Activated CD4-positive, alpha-beta T cell treated with anti-CD3 and anti-CD28 coated beads for 4 hours (primary cell): ENCODE measurements at regions not wholly inside any gene's neighbourhood (a gene's known extent, or its start where the extent isn't known, plus 50 kb on each side); places are given as distances from the start of the nearest gene placed in this dataset.

Experiments used
- DNase-seq, 2 donors: peaks; one replicate each; pipeline ENCODE4 v3.0.0-alpha.2; 2020

DNA sequence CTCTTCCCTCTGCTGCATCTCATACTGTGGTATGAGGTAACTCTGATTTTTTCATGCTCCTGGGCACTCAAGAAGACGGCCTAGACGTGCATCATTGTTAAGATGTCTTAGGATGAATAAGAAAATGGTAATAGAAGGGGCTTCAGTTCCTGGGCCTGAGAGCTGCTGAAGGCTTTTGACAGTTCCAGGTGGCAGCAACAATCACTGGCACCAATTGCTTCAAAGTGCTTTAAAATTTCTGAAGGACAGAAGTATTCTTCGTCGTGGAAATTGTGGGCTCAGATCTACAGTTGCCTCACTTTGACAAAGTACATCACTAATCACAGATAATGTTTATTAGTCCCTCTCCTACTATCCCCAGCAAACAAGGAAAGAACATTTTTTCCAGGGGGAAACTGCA lies 536.6 kb upstream of the CAMK1G start:
- no peak for DNase-seq

DNA sequence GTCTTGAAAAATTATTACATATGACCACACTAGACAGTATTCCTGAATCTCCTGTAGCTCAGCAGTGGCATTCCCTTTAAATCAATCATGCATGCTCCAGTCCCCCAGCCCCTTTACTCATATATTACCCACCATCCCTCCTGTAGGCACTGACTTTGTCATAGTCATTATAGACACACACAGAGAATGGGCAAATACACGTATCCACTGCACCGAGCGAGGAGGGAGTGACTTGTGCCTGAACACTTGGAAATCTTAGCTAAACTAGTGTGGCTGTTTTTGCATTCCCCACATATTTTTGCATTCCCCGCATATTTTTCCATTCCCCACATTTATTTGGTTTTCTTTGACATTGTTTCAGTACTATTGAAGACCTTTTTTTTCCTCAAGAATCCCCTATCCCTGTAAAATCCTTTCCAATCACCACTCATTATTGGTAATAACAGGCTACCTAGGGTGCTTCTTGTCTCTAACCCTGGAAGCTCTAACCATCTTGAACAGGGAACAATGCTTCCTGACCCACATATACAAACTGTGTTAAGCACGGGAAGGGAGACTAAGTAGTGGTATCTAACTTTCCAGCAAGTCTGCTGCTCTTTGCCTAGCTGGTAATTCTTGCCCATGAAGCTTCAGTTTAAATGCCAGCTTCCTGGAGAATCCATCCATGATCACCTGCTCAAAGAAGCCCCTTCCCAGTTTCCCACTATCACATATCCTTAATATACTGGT lies 534.4 kb upstream of the CAMK1G start:
- no peak for DNase-seq

DNA sequence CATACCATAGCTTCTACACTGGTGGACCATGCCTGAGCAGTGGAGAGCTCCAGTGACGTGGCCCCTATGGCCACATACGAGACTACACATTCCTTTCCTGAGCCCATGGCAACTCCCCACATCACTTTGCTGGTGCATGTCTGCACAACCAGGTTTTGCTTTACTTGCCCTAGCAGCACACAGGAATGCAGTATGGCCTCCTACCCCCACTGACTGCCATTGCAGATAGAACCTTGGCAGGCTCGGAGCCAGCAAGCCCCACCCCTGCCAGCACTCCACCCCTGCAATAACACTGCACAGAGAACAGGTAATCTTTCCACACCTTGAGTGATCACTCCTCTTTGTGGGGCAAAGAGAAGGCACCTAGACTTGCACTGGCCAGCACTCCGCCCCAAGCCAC lies 531.9 kb upstream of the CAMK1G start:
- no peak for DNase-seq

DNA sequence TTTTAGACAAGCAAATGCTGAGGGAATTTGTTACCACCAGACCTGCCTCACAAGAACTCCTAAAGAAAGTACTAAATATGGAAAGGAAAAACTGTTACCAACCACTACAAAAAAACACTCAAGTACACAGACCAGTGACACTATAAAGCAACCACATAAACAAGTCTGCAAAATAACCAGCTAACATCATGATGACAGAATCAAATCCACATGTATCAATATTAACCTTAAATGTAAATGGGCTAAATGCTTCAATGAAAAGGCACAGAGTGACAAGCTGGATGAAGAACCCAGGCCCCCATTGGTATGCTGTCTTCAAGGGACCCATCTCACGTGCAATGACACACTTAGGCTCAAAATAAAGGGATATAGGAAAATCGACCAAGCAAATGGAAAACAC lies 529.9 kb upstream of the CAMK1G start:
- DNase-seq: no peak

DNA sequence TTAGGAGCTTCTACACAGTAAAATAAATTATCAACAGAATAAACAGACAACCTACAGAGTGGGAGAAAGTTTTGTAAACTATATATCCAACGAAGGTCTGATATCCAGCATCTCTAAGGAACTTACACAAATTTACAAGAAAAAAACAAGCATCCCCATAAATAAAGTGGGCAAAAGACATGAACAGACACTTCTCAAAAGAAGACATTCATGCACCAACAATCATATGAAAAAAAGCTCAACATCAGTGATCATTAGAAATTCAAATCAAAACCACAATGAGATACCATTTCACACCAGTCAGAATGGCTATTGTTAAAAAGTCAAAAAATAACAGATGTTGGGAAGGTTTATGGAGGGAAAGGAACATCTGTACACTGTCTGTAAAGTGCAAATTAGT lies 526.4 kb upstream of the CAMK1G start:
- no peak for DNase-seq

DNA sequence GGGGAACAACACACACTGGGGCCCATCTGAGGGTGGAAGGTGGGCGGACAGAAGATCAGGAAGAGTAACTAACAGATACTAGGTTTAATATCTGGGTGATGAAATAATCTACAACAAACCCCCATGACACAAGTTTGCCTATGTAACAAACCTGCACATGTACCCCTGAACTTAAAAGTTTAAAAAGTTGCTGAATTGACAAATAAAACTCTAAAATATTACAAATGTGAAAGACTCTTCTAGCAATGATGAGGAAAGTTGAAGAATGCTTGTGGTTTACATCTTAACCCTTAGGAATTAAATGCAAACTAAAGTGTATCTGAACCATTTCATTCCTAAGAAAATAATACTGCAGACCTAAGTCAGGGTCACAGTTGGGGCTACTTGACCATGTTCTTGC lies 525.6 kb upstream of the CAMK1G start:
- no peak for DNase-seq

DNA sequence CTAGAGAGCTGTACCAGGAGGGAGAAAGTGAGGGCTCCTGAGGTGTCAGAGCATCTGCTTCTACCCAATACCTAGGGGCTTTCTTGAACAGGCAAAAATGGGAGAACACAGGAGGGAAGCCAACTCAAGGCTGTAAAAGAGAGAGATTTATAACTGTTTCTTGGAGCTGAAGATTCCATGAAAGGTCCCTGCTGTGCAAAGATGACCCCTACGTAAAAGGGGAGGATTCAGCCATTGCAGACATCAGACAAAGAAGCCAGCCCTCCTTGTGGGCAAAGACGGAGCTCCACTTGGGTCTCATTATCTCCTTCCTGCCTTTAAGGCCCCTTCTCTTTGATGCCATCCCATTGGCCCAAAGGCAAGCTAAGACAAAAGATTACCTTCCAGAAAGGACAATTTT lies 524.1 kb upstream of the CAMK1G start:
- DNase-seq: no peak

DNA sequence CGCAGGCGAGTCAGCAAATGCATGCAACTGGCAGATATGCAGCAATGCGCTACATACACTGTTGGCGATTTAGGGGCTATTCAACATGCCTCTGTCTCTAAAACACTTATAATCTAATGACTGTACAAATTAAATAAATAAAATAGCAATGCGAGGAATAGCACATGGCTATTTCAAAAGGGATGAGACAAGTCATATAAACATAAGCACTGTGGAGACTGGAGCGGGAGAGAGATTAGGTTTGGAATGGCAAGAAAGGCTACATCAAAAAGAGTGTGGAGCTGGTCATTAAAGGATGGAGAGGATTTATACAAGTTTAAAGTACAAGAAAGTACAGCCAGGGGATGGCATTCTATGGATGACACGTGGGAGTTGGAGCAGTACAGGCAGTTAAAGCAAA lies 523.5 kb upstream of the CAMK1G start:
- no peak for DNase-seq

DNA sequence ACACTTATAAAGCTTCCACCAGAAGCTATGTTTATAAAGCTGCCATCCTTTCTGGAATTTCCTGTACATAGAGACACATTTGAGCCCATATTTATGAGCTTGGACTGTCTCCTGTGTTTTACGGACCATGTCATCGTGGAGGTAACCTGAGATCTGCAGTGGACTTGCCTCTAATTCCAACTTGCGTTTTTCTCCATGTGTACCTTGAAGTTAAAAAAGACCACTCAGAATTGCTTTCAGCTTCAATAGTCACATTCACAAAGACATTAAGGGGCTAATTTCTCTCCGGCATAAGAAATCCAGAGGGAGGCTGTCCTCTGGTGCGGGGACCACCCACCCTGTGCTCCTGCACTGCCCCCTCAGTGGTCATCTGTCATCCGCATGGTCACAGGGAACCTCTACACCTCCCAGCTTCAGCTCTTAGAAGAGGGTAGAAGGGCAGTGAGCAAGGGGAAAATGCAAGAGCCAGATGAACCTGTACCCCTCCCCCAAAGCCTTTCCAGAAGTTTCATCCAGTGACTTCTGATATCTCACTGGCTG lies 521.4 kb upstream of the CAMK1G start:
- DNase-seq: no peak

DNA sequence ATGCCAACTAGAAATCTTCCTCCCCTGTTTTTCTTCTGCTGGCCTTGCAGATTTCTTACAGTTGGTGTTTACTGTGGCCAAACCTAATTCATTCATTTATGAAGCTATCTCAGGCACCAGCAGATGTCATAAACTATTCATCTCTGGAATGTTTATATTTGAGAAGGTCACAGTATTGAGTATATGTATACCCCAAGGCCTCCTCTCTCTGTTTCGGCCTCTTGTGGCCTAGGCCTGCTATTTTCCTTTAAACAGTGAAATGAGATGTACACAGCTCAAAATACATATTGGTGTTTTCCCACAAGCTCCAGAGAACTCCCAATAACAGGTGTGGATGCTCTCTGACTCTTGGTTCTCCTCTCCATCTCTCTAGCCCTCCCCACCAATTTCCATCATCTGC lies 520.7 kb upstream of the CAMK1G start:
- DNase-seq: no peak

DNA sequence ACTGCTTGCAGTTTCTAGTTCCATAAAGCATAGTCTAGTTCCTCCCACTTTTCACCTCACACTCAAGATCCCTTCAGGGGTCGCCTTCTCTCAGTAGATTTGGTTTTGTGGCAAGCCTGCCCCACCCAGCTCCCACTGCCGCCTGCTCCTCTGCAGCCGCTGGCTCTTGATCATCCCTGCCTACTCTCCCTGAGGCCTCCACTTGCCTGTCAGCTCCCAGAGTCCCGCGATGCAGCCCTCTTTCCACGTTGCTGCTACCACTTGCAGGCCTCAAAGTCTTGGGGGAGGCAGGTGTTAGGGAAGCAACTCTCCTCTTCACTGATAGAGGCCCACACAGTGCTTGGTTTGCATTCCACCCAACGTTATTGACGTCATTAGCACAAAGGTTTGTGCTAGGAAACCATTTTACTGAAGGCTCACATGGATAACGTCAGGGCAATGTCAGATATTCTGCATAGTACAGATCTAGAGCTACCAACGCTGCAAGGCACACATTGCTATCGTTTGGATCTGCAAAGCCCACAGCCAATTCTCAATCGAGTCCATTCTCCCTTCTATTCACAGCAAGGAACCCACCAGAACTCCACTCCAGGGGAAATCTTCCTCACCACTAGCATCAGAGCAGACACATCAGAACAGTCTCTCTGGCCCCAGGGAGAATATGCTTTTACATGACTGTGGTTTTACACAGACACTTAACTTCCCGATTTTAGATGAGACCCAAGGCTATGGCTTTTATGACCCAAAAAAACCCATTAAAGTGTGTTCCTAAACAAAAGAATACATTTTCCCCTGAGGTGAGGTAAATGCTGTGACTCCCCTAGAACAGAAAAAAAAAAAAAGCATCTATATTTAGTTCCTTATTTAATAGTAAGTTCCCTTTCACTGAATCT lies 519.5 kb upstream of the CAMK1G start:
- DNase-seq: no peak

DNA sequence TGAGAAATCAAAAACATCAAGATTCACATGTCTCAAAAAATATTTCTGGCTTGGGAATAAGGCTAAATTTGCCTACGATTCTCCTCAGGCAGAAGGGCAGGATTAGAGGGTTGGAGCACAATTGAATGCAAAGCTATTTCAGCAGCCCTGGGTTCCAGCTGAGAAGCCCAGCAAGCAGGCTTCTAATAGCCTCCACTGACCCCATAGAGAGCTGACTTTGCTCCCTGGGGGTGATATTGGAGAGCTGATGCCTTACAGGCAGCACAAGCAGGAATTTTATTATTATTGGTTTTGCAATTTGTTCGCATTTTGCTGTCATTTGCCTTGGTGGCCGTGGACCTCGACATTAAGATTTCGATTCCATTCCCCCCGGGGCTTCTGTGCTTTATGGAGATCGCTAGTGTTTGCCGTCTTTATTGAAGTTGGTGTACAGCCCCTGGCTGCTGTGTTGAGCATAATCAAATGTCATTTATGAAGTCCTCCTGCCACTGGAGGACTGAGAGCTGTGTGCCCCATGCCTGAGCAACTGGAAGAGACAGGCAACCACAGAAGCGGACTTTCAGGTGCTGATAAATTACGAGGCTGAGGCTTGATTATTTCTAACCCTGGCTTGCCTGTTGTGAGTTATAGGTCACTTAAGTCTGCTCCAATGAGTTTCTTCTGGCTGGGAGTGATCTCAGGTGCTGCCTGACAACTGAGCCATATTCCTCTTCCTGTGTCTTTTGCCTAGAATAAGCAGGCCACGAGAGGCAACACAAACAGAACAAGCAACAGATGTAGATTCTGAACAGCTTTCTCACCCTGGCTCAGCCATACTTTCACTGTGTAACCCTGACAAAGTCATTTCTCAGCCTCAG lies 518.4 kb upstream of the CAMK1G start:
- DNase-seq: no peak

DNA sequence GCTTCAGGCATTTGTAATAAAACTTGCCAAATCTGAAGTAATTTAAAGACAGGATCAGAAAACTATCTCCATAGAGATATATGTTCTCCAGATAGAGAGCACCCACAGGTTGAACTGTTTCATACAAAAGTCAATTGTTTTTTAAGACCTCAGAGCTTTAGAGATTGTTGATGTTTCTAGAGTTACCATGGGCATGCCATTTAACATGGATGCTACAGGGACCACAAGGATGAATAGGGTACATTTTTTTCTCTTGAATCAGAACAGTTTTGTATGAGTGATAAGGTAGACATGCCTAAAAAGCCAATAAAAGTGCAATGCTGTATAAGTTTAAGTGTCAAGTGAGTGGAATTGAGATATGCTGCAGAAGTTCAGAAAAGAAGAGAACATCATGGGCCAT lies 511.0 kb upstream of the CAMK1G start:
- no peak for DNase-seq

DNA sequence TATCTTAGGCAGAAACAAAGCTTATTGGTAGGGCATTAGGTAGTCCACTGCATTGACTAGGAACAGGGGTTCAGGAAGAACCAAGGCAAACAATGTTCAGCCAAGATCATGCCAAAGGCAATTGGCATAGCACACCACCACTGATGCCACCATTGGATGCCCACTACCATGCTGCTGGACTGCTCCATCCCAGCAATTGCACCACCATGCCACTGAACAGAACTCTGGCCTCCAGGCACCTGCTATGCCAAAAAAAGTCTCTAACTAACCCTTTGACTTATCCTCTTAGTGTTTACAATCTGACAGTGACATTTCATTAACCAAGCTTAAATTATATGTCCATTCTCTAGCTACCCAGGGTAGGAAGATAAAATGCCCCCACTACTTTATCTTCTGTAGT lies 509.6 kb upstream of the CAMK1G start:
- DNase-seq: no peak

DNA sequence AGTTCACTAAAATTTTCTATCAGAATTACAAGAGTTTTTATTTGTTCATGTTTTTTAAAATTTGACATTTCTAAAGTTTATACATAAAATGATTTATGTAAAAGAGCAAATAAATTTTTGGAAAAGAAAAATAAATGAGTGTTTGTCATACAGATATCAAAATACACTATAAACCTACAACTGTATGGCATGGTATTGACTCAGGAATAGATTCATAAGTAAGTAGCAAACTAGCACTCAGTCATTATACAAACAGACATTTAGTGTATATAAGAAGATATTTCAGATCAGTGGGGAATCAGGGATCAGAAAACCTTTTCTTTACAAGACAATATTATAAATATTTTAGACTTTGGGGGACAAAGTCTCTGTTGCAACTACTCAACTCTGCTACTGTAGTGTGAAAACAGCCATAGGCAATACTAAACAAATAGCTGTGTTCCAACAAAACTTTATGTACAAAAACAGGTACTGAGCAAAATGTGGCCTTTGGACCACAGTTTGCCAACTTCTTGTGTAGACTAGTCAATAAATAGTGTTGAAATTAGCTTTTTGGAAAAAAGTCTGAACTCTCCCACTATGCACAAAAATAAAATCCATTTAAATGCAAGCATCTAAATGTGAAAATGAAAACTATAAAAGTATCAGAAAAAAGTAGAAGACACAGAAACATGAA lies 508.8 kb upstream of the CAMK1G start:
- no peak for DNase-seq

DNA sequence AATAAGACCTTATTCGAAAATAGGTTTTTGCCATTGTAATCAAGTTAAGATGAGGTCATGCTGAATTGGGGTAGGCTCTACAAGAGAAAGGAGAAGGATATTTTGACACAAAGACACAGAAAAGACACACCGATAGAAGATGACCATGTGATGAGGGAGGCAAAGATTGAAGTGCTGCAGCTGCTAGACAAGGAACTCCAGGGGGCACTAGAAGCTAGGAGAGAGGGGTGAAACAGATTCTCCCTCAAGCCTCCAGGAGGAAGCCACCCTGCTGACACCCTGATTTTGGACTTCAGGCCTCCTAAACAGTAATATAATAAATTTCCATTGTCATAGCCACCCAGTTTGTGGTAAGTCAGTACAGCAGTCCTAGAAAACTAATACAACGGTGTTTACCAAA lies 506.8 kb upstream of the CAMK1G start:
- no peak for DNase-seq

DNA sequence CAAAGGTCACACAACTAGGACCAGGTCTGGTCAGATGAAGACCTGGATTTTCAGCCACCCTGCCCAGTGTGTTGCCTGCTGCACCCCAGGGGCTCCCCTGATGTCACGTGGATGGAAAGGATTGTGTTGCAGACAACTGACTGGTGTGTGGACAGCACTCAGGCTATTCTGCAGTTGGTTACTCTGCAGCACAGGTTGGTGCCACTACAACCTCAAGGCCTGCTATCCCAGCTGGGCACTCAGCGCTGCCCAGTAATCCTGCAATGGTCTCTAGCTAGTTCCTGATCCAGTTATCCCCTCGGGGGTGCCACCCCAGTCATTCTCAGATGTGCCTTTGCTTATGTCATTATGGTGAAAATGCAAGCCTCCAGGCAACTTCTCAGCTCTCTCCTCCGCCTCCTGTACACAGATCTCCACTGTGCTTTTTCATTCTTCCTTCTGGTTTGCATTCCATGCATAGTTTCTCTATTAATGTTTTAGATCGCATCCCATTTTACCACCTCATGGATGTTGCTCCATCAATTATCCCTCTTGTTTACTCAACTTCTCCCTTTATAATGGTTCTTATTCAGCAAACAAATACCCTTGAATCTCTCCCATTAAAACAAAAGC lies 503.2 kb upstream of the CAMK1G start:
- no peak for DNase-seq

DNA sequence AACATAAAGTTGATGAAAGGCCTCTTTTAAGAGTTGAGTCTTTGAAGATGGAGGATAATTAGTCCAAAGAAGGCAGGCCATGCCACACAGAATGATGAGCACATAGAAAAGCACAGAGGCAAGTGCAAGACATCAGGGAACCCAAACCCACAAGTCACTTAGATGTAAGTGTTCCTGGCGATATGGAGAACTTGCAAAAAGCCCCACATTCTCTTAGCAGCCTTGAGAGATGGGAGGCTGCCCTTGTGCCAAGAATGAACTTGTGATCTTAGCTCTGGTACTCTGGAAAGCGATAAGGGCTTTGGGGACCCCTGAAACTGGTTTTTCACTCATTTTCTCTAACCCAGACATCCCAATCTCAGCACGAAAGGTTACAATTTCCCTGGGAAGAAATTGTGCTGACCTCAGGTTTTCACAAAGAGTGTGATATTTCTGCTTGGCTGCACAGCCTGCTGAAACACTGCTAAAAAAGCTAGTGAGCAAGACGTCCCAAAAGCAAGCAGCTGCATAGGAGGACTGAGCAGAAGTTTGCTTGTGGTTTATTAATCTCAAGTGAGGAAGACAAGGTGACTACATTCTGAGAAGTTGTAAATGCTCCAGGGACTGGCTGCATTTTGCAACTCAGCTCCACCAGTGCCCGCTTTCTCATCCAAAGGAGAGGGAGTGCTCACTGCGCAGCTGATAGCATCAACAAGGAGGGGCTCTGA lies 496.9 kb upstream of the CAMK1G start:
- DNase-seq: no peak

DNA sequence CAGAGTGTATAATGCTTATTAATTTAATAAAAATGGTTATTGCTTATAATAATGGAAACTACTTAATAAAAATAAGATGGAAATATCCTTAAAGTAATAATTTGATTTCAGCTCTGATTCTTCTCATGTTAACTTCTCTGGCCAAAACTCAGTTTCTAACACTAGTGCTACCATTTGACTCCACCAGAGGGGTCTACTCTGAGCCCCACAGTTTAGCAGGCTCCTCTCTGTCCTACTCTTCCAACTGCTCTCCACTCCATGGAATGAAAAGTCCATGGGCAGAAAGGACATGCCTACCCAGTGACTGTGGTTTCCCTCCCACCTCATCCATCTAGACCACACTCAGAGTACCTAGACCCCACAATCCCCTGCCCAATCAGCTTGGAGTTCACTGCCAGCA lies 489.1 kb upstream of the CAMK1G start:
- no peak for DNase-seq

DNA sequence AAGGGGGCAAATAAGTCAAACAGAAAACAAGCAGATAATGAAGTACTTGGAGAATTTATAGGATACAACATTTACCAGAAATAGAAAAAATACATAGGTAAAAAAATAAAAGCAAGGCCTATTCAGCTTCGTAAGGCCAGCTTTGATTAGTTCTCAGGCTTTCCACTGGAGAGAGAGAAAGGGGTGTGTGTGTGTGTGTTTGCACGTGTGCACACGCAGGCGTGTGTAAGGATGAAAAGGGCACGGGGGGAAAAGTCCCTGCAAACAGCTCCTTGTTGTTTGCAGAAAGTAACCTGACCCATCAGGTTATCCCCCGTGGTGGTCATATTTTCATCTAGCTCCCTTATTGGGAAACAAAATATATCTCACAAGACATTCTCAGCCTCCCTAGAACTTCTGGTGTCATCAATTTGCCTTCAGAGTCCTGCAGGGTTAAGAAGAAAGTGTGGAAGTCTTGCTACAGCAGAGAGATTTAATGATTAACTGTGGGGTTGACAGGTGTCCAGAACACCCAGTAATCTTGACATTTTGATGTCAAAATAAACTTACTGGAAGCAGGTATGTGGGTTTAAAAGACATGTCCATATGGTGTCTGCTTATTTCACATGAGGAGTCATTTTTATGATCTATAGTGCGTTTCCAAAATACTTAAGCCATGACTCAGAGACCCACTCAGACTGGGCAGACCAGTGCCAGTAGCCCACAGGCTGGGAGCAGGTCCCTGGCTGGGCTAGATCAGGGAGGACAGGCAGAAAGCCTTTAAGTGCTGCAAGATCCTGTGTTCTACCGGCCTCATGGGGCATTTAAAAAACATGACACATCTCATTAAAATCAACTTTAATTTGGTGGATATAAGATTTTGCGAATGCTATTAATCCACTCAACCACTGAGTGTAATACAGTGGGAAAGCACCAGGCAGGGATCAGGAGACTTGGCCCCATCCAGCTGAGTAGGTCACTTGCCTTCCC lies 487.6 kb upstream of the CAMK1G start:
- no peak for DNase-seq
